ENCODE measurements at regions not wholly inside any gene's neighbourhood (a gene's known extent, or its start where the extent isn't known, plus 50 kb on each side); places are given as distances from the start of the nearest gene placed in this dataset.

GRCh38 chr6:134405386-134406087 lies 87.6 kb upstream of the SGK1 start:
- TF ChIP-seq CTCF (IDR thresholded peaks at IDR 0.05; ENCODE audit: control extremely low read depth in 1 of 3, insufficient read depth in 1 of 3, low read depth in 1 of 3, low read length in 3 of 3) (no peak), RAD21 (IDR thresholded peaks at IDR 0.05 in 1 of 2, conservative IDR thresholded peaks at IDR 0.05 in 1 of 2; ENCODE audit: low read depth in 2 of 2, low read length in 2 of 2) (0 out of 4 replicates have a peak, but pooled peaks of 1 of the 2 experiments have one; percentile 7), MAFK (IDR thresholded peaks at IDR 0.05; ENCODE audit: low read depth, low read length) (no peak), POLR2A (IDR thresholded peaks at IDR 0.05; ENCODE audit: control extremely low read depth in 1 of 2, low read depth in 2 of 2, low read length in 2 of 2) (no peak), FOSL1 (IDR thresholded peaks at IDR 0.05; ENCODE audit: insufficient read depth, low read depth, low read length) (no peak), POLR2AphosphoS5 (IDR thresholded peaks at IDR 0.05; ENCODE audit: low read depth, low read length) (no peak), ZNF274 (IDR thresholded peaks at IDR 0.05; ENCODE audit: borderline replicate concordance, extremely low read depth, low read length) (no peak), RBBP5 (IDR thresholded peaks at IDR 0.05; ENCODE audit: borderline replicate concordance, low read depth, low read length) (no peak)
- TF ChIP-seq, protein P1, sequence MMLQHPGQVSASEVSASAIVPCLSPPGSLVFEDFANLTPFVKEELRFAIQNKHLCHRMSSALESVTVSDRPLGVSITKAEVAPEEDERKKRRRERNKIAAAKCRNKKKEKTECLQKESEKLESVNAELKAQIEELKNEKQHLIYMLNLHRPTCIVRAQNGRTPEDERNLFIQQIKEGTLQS (IDR thresholded peaks at IDR 0.05; ENCODE audit: insufficient read depth, low read depth, low read length) = no peak
- TF ChIP-seq, protein P2, sequence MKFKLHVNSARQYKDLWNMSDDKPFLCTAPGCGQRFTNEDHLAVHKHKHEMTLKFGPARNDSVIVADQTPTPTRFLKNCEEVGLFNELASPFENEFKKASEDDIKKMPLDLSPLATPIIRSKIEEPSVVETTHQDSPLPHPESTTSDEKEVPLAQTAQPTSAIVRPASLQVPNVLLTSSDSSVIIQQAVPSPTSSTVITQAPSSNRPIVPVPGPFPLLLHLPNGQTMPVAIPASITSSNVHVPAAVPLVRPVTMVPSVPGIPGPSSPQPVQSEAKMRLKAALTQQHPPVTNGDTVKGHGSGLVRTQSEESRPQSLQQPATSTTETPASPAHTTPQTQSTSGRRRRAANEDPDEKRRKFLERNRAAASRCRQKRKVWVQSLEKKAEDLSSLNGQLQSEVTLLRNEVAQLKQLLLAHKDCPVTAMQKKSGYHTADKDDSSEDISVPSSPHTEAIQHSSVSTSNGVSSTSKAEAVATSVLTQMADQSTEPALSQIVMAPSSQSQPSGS (IDR thresholded peaks at IDR 0.05; ENCODE audit: low read length) = no peak
